ENCODE measurements at regions not wholly inside any gene's neighbourhood (a gene's known extent, or its start where the extent isn't known, plus 50 kb on each side); places are given as distances from the start of the nearest gene placed in this dataset.

GRCh38 chr2:121918231-121918630 is 162.8 kb downstream of the TSN start:
- no peak for ATAC-seq (ENCODE audit: insufficient number of reproducible peaks, low FRiP score, low read depth)
- H3K4me3 ChIP-seq: no peak overlapping the region
- DNase-seq (ENCODE audit: low spot score): no peak
- H3K27me3 ChIP-seq (replicated peaks; ENCODE audit: insufficient read depth): no peaks in the 10 kb centered on the region
- no peaks in the 10 kb centered on the region for H3K36me3 ChIP-seq
- H3K4me1 ChIP-seq (ENCODE audit: control insufficient read depth in 1 of 2, low read depth in 2 of 2): no peaks in the 10 kb centered on the region
- H3K27ac ChIP-seq: no peak overlapping the region
- no peaks in the 10 kb centered on the region for H3K9me3 ChIP-seq
- no peak for TF ChIP-seq CTCF (IDR thresholded peaks at IDR 0.05)

GRCh38 chr2:121919803-121920202 is 164.4 kb downstream of the TSN start:
- Histone ChIP-seq H3K27ac (no peak overlapping the region), H3K9me3 (no peaks in the 10 kb centered on the region), H3K4me3 (no peak overlapping the region), H3K27me3 (replicated peaks; ENCODE audit: insufficient read depth) (no peaks in the 10 kb centered on the region), H3K36me3 (no peaks in the 10 kb centered on the region), H3K4me1 (ENCODE audit: control insufficient read depth in 1 of 2, low read depth in 2 of 2) (no peaks in the 10 kb centered on the region)
- TF ChIP-seq CTCF (IDR thresholded peaks at IDR 0.05): no peak
- ATAC-seq (ENCODE audit: insufficient number of reproducible peaks, low FRiP score, low read depth) (no peak), DNase-seq (ENCODE audit: low spot score) (no peak)

GRCh38 chr2:121925466-121925865 is 170.0 kb downstream of the TSN start:
- H3K4me3 ChIP-seq: no peak overlapping the region
- ATAC-seq (ENCODE audit: insufficient number of reproducible peaks, low FRiP score, low read depth) (no peak), DNase-seq (ENCODE audit: low spot score) (no peak)
- H3K9me3 ChIP-seq: no peaks in the 10 kb centered on the region
- H3K36me3 ChIP-seq: no peaks in the 10 kb centered on the region
- H3K27me3 ChIP-seq (replicated peaks; ENCODE audit: insufficient read depth): no peaks in the 10 kb centered on the region
- H3K27ac ChIP-seq: no peak overlapping the region
- TF ChIP-seq CTCF (IDR thresholded peaks at IDR 0.05): no peak
- no peaks in the 10 kb centered on the region for H3K4me1 ChIP-seq (ENCODE audit: control insufficient read depth in 1 of 2, low read depth in 2 of 2)

GRCh38 chr2:121943285-121943684 is 187.8 kb downstream of the TSN start:
- DNase-seq (ENCODE audit: low spot score): no peak
- Histone ChIP-seq H3K9me3 (no peaks in the 10 kb centered on the region), H3K4me3 (no peak overlapping the region), H3K27ac (no peak overlapping the region), H3K27me3 (replicated peaks; ENCODE audit: insufficient read depth) (no peaks in the 10 kb centered on the region), H3K36me3 (no peaks in the 10 kb centered on the region), H3K4me1 (ENCODE audit: control insufficient read depth in 1 of 2, low read depth in 2 of 2) (no peaks in the 10 kb centered on the region)
- ATAC-seq (ENCODE audit: insufficient number of reproducible peaks, low FRiP score, low read depth): no peak
- TF ChIP-seq CTCF (IDR thresholded peaks at IDR 0.05): no peak

- ATAC-seq (ENCODE audit: insufficient number of reproducible peaks, low FRiP score, low read depth): no peak
- Histone ChIP-seq H3K4me3 (no peak overlapping the region), H3K36me3 (no peaks in the 10 kb centered on the region), H3K9me3 (no peaks in the 10 kb centered on the region), H3K27me3 (replicated peaks; ENCODE audit: insufficient read depth) (no peaks in the 10 kb centered on the region), H3K27ac (no peak overlapping the region), H3K4me1 (ENCODE audit: control insufficient read depth in 1 of 2, low read depth in 2 of 2) (no peaks in the 10 kb centered on the region)
- no peak for TF ChIP-seq CTCF (IDR thresholded peaks at IDR 0.05)
- DNase-seq (ENCODE audit: low spot score): no peak
Measured at GRCh38 chr2:121944072-121944831, 188.8 kb downstream of the TSN start.
